ENCODE measurements at regions not wholly inside any gene's neighbourhood (a gene's known extent, or its start where the extent isn't known, plus 50 kb on each side); places are given as distances from the start of the nearest gene placed in this dataset.
"Not testable (repeated sequence)": the region's sequence is repeated elsewhere in the genome, so short reads cannot be mapped to it uniquely, and the experiment has no call there.

DNA sequence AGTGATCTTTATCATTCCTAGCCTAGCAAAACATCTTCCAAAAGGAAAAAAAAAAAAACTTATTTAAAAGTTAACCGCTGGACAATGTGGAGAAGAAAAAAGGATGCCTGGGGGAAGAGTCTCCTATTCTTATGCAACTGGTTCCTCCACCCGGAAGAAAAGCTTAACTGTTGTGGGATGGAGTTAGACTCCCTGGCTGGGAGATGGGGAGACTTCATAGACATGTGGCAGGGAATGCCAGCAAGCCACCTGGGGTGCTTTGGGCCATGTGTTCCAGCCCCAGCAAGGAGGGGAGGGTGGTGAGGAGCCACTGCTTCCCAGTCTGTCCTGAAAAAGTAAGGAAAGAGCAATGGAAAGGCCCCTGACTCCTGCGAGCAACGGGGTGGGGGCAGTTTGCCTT is 119.4 kb upstream of the SPIN4 start:
- DNase-seq (ENCODE audit: low read depth in 1 of 2, low spot score in 1 of 2), result no peak

DNA sequence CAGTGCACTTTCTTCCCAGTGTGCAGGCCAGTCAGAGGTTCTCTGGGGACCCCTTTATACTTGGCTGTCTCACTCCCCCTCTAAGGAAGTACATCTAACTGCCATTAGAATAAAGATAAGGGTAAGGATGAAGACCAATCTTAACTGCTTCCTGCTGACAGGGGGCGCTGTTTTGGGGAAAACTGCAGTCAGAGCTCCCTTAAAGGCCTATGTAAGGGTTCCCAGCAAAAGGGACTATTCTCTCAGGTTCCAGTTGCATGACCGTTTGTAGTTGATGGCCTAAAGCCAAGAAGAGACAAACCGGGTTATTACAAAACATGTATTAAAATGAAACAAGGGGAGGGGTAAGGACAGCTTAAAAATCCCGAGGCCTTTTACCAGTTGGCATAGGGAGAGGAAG is 115.6 kb upstream of the SPIN4 start:
- DNase-seq (ENCODE audit: low read depth in 1 of 2, low spot score in 1 of 2), result no peak

- no peak for DNase-seq (ENCODE audit: low read depth in 1 of 2, low spot score in 1 of 2)
Observed at GRCh38 chrX:63458981-63459380, 107.8 kb upstream of the SPIN4 start.

GRCh38 chrX:63453571-63453970 is 102.4 kb upstream of the SPIN4 start:
- DNase-seq (ENCODE audit: low read depth in 1 of 2, low spot score in 1 of 2), result no peak

DNA sequence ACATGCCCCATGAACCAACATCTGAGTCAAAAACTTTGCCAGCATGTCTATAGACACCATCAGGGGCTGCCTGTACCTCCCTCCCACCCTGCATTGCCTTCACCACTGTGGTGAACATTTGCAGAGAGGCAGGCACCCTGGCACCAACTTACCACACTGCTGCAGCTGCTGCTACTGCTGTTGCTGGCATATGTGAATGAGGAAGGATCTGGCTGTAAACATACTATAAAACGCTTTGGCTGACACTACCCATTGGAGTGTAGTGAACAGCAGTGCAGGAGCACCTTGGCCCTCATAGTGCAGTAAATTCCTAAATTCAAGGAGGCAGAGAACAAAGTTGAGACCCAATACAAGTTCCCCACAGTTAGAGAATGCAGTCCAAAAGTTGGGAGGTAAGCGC is 90.6 kb upstream of the SPIN4 start:
- no peak for DNase-seq (ENCODE audit: low read depth in 1 of 2, low spot score in 1 of 2)

GRCh38 chrX:63439580-63439979 is 88.4 kb upstream of the SPIN4 start:
- DNase-seq (ENCODE audit: low read depth in 1 of 2, low spot score in 1 of 2), result no peak

GRCh38 chrX:63436865-63437264 is 85.7 kb upstream of the SPIN4 start:
- DNase-seq (ENCODE audit: low read depth in 1 of 2, low spot score in 1 of 2), result no peak

DNA sequence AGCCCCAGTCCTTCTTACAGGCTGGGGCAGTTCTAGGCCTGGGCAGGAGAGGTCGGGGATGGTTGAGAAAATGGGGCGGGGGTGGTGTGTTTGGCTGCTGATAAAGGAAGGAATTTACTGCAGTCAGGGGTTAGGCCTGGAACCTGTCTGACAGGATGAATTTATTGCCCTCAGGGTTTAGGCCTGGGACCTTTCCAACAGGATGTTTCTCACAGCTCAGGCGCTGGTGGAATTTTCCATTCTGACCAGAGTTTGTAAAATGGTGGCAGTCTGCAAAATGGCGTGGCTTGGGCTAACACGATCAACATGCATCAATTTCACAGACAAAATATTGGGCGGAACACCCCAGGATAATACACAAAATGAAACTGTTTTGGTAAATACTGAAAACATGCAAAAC is 83.5 kb upstream of the SPIN4 start:
- no peak for DNase-seq (ENCODE audit: low read depth in 1 of 2, low spot score in 1 of 2)

DNA sequence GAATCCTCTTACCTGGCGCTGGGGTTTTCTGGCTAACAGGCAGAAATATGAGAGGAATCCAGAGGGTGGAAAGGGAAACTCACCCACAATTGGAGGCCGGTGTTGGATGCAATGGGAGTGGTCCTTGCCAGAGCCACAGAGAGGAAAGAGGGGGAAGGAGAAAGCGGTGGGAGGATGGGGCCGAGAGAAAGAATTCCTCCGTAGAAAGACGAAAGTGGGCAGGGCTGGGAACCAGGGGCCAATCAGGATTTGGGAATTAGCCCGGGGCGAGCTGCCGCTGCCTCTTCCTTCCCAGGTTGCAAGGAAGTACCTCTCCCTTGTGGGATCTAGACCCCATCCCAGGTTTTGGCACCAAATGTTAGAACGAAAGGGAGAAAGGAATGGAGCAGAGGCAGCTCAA is 83.1 kb upstream of the SPIN4 start:
- DNase-seq (ENCODE audit: low read depth in 1 of 2, low spot score in 1 of 2), result no peak

- no peak for DNase-seq (ENCODE audit: low read depth in 1 of 2, low spot score in 1 of 2)
Observed at GRCh38 chrX:63430026-63430425, 78.9 kb upstream of the SPIN4 start.

DNA sequence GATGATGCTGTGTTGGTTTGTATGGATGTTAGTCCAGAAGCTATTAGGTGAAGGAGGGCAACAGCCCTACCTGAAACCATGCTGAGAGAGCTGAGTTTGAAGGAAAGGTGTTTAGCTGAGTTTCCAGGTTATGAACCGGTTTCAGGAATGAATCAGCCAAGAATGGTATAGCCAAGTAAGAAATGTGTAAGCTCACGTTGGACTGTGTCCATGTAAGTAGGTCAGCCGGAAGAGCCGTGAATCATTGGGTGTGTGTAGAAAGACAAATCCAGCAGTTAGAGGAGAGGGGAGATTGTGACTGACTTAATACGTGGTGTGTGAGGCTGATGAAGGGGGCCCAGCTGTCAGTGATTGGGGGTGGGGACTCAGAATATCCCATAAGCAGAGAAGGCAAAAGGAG is 77.2 kb upstream of the SPIN4 start:
- no peak for DNase-seq (ENCODE audit: low read depth in 1 of 2, low spot score in 1 of 2)

- DNase-seq (ENCODE audit: low read depth in 1 of 2, low spot score in 1 of 2), result no peak
Observed at GRCh38 chrX:63426519-63426918, 75.4 kb upstream of the SPIN4 start.

- DNase-seq (ENCODE audit: low read depth in 1 of 2, low spot score in 1 of 2), result no peak
Observed at GRCh38 chrX:63424063-63424462, 72.9 kb upstream of the SPIN4 start.

DNA sequence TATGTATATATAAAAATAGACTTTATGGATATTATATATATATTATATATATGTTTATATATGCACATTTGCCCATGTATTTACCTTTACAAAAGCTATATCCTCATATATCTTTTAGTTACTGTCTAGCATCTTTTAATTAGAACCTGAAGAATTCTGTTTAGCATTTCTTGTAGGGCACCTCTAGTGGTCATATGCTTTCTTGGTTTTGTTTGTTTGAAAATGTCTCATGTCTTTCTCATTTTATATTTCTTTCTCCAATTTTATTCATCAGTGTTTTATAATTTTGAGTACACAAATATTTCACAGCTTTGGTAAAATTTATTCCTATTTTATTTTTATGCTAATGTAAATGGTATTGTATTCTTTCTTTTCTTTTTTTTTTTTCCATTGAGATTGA is 70.3 kb upstream of the SPIN4 start:
- no peak for DNase-seq (ENCODE audit: low read depth in 1 of 2, low spot score in 1 of 2)

- DNase-seq (ENCODE audit: low read depth in 1 of 2, low spot score in 1 of 2), result no peak
Observed at GRCh38 chrX:63418211-63418610, 67.1 kb upstream of the SPIN4 start.

- DNase-seq (ENCODE audit: low read depth in 1 of 2, low spot score in 1 of 2), result no peak
Observed at GRCh38 chrX:63417649-63418048, 66.5 kb upstream of the SPIN4 start.

GRCh38 chrX:63409934-63410333 is 58.8 kb upstream of the SPIN4 start:
- not testable (repeated sequence) for DNase-seq (ENCODE audit: low read depth in 1 of 2, low spot score in 1 of 2)

- no peak for DNase-seq (ENCODE audit: low read depth in 1 of 2, low spot score in 1 of 2)
Observed at GRCh38 chrX:63408050-63408449, 56.9 kb upstream of the SPIN4 start.

GRCh38 chrX:63404332-63404731 is 53.2 kb upstream of the SPIN4 start:
- DNase-seq (ENCODE audit: low read depth in 1 of 2, low spot score in 1 of 2), result no peak

DNA sequence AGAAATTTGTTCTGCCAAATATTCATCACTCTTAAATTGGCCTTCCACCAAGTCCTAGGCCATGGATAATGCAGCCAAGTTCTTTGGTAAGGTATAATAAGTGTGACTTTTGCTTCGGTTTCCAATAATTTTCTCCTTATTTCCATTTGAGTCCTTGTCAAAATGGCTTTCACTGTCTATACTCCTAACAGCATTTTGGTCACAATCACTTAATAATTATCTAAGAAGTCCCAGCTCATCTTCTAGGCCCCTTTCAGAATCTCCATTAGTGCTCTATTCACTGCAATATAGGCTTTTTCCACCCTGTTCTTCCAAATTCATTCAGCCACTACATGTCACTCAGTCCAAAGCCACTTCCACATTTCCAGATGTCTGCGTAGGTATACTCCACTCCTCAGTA is 51.0 kb upstream of the SPIN4 start:
- no peak for DNase-seq (ENCODE audit: low read depth in 1 of 2, low spot score in 1 of 2)
